IMR-90 (cell line): ENCODE measurements at regions not wholly inside any gene's neighbourhood (a gene's known extent, or its start where the extent isn't known, plus 50 kb on each side); places are given as distances from the start of the nearest gene placed in this dataset.

Experiments used
- ATAC-seq: fragments of 200-7000 bp; cut with Tn5 transposase; 2 replicates; pipeline ENCODE4 v1.9.1; 2020; ENCODE audit warnings: low read depth, mild to moderate bottlenecking, moderate library complexity
- BruUV-seq: library from RNA; stranded (reverse); fragments of 400-500 nt; replicated peaks from 2 replicates; lab custom pipeline; 2021; lab: Mats Ljungman, UMichigan
- CTCF ChIA-PET: fragments of 300-600 bp; formaldehyde crosslinking; extraction: SDS; loops from one replicate; lab custom pipeline; 2021; ENCODE audit warnings: antibody characterized with exemption; lab: Yijun Ruan, JAX
- POLR2A ChIA-PET: fragments of 300-600 bp; sonication (Branson Sonifier 250); formaldehyde crosslinking; loops from one replicate; lab custom pipeline; 2022; ENCODE audit warnings: antibody characterized with exemption; ENCODE audit not compliant: unreplicated experiment; lab: Charles Lee
- DNase-seq: peaks from one replicate; pipeline ENCODE4 v3.0.0; 2013
- H2AFZ ChIP-seq: replicated peaks from 2 replicates; pipeline ENCODE3; 2013; ENCODE audit warnings: low read length, mild to moderate bottlenecking; ENCODE audit not compliant: poor library complexity
- H2AK5ac ChIP-seq: 2 replicates; pipeline ENCODE4 v1.6.1; 2013; ENCODE audit warnings: low read depth, low read length, inconsistent platforms
- H2AK9ac ChIP-seq: replicated peaks from 2 replicates; pipeline ENCODE3; 2013; ENCODE audit warnings: mild to moderate bottlenecking, low read depth, low read length, moderate library complexity; ENCODE audit not compliant: poor library complexity
- H2BK120ac ChIP-seq: 2 replicates; pipeline ENCODE4 v1.6.1; 2013; ENCODE audit warnings: low read depth, low read length, inconsistent platforms
- H2BK15ac ChIP-seq: 3 replicates; pipeline ENCODE4 v1.6.1; 2013; ENCODE audit warnings: low read depth, low read length, inconsistent platforms
- H2BK20ac ChIP-seq: 2 replicates; pipeline ENCODE4 v1.6.1; 2013; ENCODE audit warnings: low read depth, mild to moderate bottlenecking, inconsistent platforms, low read length, moderate library complexity
- H2BK5ac ChIP-seq: 2 replicates; pipeline ENCODE4 v1.6.1; 2013; ENCODE audit warnings: mild to moderate bottlenecking, low read depth, low read length, inconsistent platforms; ENCODE audit not compliant: poor library complexity, severe bottlenecking
- H3K14ac ChIP-seq: replicated peaks from 2 replicates; pipeline ENCODE4 v1.6.1; 2013; ENCODE audit warnings: low read depth, low read length, inconsistent platforms
- H3K18ac ChIP-seq: 2 replicates; pipeline ENCODE4 v1.6.1; 2013; ENCODE audit warnings: low read depth, low read length, control low read depth
- H3K23ac ChIP-seq: 2 replicates; pipeline ENCODE4 v1.6.1; 2013; ENCODE audit warnings: low read depth, low read length, inconsistent platforms
- H3K27ac ChIP-seq: 2 replicates; pipeline ENCODE4 v1.5.1; 2013; ENCODE audit warnings: mild to moderate bottlenecking, control low read depth, low read length; ENCODE audit not compliant: insufficient read depth
- H3K27me3 ChIP-seq: 2 replicates; pipeline ENCODE4 v1.6.1; 2013; ENCODE audit warnings: low read length; ENCODE audit not compliant: control insufficient read depth, insufficient read depth
- H3K36me3 ChIP-seq: 2 replicates; pipeline ENCODE4 v1.6.1; 2013; ENCODE audit warnings: low read length, mixed read lengths; ENCODE audit not compliant: control insufficient read depth, insufficient read depth
- H3K4ac ChIP-seq: 2 replicates; pipeline ENCODE4 v1.6.1; 2013; ENCODE audit warnings: low read depth, low read length, inconsistent platforms
- H3K4me1 ChIP-seq: 2 replicates; pipeline ENCODE4 v1.6.1; 2013; ENCODE audit warnings: low read length, mixed read lengths; ENCODE audit not compliant: control insufficient read depth, insufficient read depth
- H3K4me2 ChIP-seq: 2 replicates; pipeline ENCODE4 v1.6.1; 2013; ENCODE audit warnings: low read depth, mild to moderate bottlenecking, control low read depth, low read length, moderate library complexity
- H3K4me3 ChIP-seq: 2 replicates; pipeline ENCODE4 v1.5.1; 2013; ENCODE audit warnings: low read depth, mild to moderate bottlenecking, control low read depth, low read length, moderate library complexity; ENCODE audit not compliant: insufficient read depth
- H3K56ac ChIP-seq: 2 replicates; pipeline ENCODE4 v1.6.1; 2013; ENCODE audit warnings: low read length, inconsistent platforms; ENCODE audit not compliant: insufficient read depth; ENCODE audit errors: extremely low read depth
- H3K79me1 ChIP-seq, 2 experiments: 2 replicates each; pipeline ENCODE4 v1.6.1; 2013; ENCODE audit warnings: low read length in 2 of 2, inconsistent platforms in 1 of 2, low read depth in 1 of 2
- H3K9ac ChIP-seq: 2 replicates; pipeline ENCODE4 v1.6.1; 2013; ENCODE audit warnings: low read depth, low read length, control low read depth
- H3K9me1 ChIP-seq: 2 replicates; pipeline ENCODE4 v1.6.1; 2013; ENCODE audit warnings: low read length, inconsistent platforms; ENCODE audit not compliant: insufficient read depth
- H3K9me3 ChIP-seq: 2 replicates; pipeline ENCODE4 v1.6.1; 2013; ENCODE audit warnings: low read length; ENCODE audit not compliant: control insufficient read depth, insufficient read depth
- H4K20me1 ChIP-seq: 2 replicates; pipeline ENCODE4 v1.6.1; 2013; ENCODE audit warnings: low read length, inconsistent platforms; ENCODE audit not compliant: insufficient read depth
- H4K5ac ChIP-seq: 2 replicates; pipeline ENCODE4 v1.6.1; 2013; ENCODE audit warnings: mild to moderate bottlenecking, low read depth, low read length, control low read depth
- H4K8ac ChIP-seq, 2 experiments: 2 replicates each; pipeline ENCODE4 v1.6.1; 2013; ENCODE audit warnings: low read depth in 2 of 2, low read length in 2 of 2, control low read depth in 1 of 2, inconsistent platforms in 1 of 2
- H4K91ac ChIP-seq: 2 replicates; pipeline ENCODE4 v1.6.1; 2013; ENCODE audit warnings: low read depth, low read length, inconsistent platforms; ENCODE audit not compliant: insufficient read depth
- CHD1 ChIP-seq: IDR thresholded peaks from 2 replicates; pipeline ENCODE4 v1.6.1; 2012; ENCODE audit warnings: low read depth, low read length, improper control_type of control experiment
- MAZ ChIP-seq: IDR thresholded peaks from 2 replicates; pipeline ENCODE4 v1.6.1; 2012; ENCODE audit warnings: low read depth, mild to moderate bottlenecking, low read length, improper control_type of control experiment, moderate library complexity, borderline replicate concordance
- POLR2A ChIP-seq: IDR thresholded peaks from 2 replicates; pipeline ENCODE4 v1.6.1; 2012; ENCODE audit warnings: mild to moderate bottlenecking, low read depth, low read length
- RCOR1 ChIP-seq: IDR thresholded peaks from 2 replicates; pipeline ENCODE4 v1.6.1; 2012; ENCODE audit warnings: mild to moderate bottlenecking, low read length, improper control_type of control experiment; ENCODE audit not compliant: insufficient replicate concordance
- WGBS, 2 experiments: methylation state at CpG; one replicate each; pipeline versions ENCODE4 v1.1.5 to v1.1.7; 2013; ENCODE audit warnings: missing lambda C conversion rate in 2 of 2; ENCODE audit not compliant: insufficient read length in 1 of 2; ENCODE audit errors: extremely low coverage in 2 of 2; 5-methylcytosine and 5-hydroxymethylcytosine counted together
- dilution Hi-C: fragments of 300-500 bp; cut with HindIII; formaldehyde crosslinking; loops from one replicate; pipeline ENCODE4 v1.14.3; 2018; ENCODE audit warnings: low sequenced_read_pairs; ENCODE audit not compliant: unreplicated experiment
- in situ Hi-C: fragments of 300-500 bp; cut with MboI; formaldehyde crosslinking; loops from 3 replicates; pipeline ENCODE4 v1.14.3; 2019; ENCODE audit warnings: low sequenced_read_pairs, inconsistent platforms, mixed read lengths
- intact Hi-C: fragments of 100-400 bp; cut with micrococcal nuclease; formaldehyde crosslinking; loops from 2 replicates; pipeline ENCODE4 v1.10.0; 2022

- H3K27ac ChIP-seq: no peak overlapping the region
- H3K9ac ChIP-seq: no peak overlapping the region
- intact Hi-C loops: no loop called here
- TF ChIP-seq CHD1 (no peak), POLR2A (no peak), RCOR1 (no peak), MAZ (no peak)
- no peak overlapping the region for H3K4ac ChIP-seq
- H3K36me3 ChIP-seq: no peaks in the 10 kb centered on the region
- no peak overlapping the region for H3K4me2 ChIP-seq
- H4K20me1 ChIP-seq: no peaks in the 10 kb centered on the region
- ChIA-PET POLR2A (no interaction called here), CTCF (no interaction called here)
- DNase-seq (no peak), ATAC-seq (no peak)
- H3K56ac ChIP-seq: no peak overlapping the region
- H2BK20ac ChIP-seq: no peak overlapping the region
- no peak overlapping the region for H4K8ac ChIP-seq
- H3K79me1 ChIP-seq: no peaks in the 10 kb centered on the region
- H3K27me3 ChIP-seq: no peaks in the 10 kb centered on the region
- in situ Hi-C loops: no loop called here
- BruUV-seq: no TSS peak
- WGBS, 2 experiments: no CpG with 5 or more reads among the region's 3 CpGs
- H2BK15ac ChIP-seq: no peak overlapping the region
- no peak overlapping the region for H4K5ac ChIP-seq
- no peak overlapping the region for H3K23ac ChIP-seq
- no peak overlapping the region for H2BK120ac ChIP-seq
- H2BK5ac ChIP-seq: no peak overlapping the region
- no peak overlapping the region for H2AK9ac ChIP-seq
- no peak overlapping the region for H3K4me3 ChIP-seq
- H3K9me1 ChIP-seq: no peaks in the 10 kb centered on the region
- H2AFZ ChIP-seq: no peak overlapping the region
- peaks cover 10% of the 10 kb centered on the region for H3K9me3 ChIP-seq
- no peak overlapping the region for H3K18ac ChIP-seq
- no peaks in the 10 kb centered on the region for H3K4me1 ChIP-seq
- no peak overlapping the region for H4K91ac ChIP-seq
- no peak overlapping the region for H3K14ac ChIP-seq
- H2AK5ac ChIP-seq: no peak overlapping the region
- dilution Hi-C loops: no loop called here
Observed at GRCh38 chr5:28082610-28083009, 1044.2 kb upstream of the CDH9 start.
